ENCODE measurements at regions not wholly inside any gene's neighbourhood (a gene's known extent, or its start where the extent isn't known, plus 50 kb on each side); places are given as distances from the start of the nearest gene placed in this dataset.

GRCh38 chr6:156273065-156273711 is 504.0 kb upstream of the ARID1B start:
- Mint-ChIP-seq H3K4me3 (no peak overlapping the region), H3K36me3 (peaks cover 0 to 9% (median 6%) of the 10 kb centered on the region in 5 donors), H3K4me1 (peaks cover 5 to 22% (median 19%) of the 10 kb centered on the region in 7 donors), H3K27me3 (peaks cover 0 to 6% (median 0%) of the 10 kb centered on the region in 5 donors), H3K27ac (no peak overlapping the region), H3K9me3 (peaks cover 0 to 7% (median 5%) of the 10 kb centered on the region in 11 donors)
- Histone ChIP-seq H3K27ac (ENCODE audit: low read depth, low read length) (no peak overlapping the region), H3K27me3 (ENCODE audit: control insufficient read depth in 2 of 2, insufficient read depth in 2 of 2, low read length in 2 of 2) (no peaks in the 10 kb centered on the region), H3K4me3 (ENCODE audit: low read length) (no peak overlapping the region), H3K9me3 (ENCODE audit: control insufficient read depth in 2 of 3, low read length in 3 of 3) (no peaks in the 10 kb centered on the region), H3K4me1 (ENCODE audit: control insufficient read depth in 2 of 2, insufficient read depth in 2 of 2, low read length in 2 of 2) (peaks cover 0 to 20% of the 10 kb centered on the region in 2 donors), H3K36me3 (ENCODE audit: control insufficient read depth in 2 of 3, insufficient read depth in 3 of 3, low read length in 3 of 3) (no peaks in the 10 kb centered on the region)
- no peak for ATAC-seq
- CTCF ChIA-PET: interaction anchor here (0.7 kb wide), 1 partner anchor 11 kb away, joined by 3 read pairs; no protein-coding TSS in a partner anchor
- POLR2A ChIA-PET: no interaction called here
- DNase-seq: no peak
- intact Hi-C loops (cut with micrococcal nuclease): loop anchor here in 1 of 2 donors (5.0 kb wide), 1 partner anchor 76 kb away; no protein-coding TSS in a partner anchor

- H3K27ac ChIP-seq (ENCODE audit: low read depth, low read length): peak overlapping the region; percentile 55
- intact Hi-C loops (cut with micrococcal nuclease): loop anchor here in 1 of 2 donors (2.0 to 5.0 kb wide), 3 partner anchors 73 to 127 kb away; no protein-coding TSS in a partner anchor
- peak; percentile 69 for ATAC-seq
Measured at GRCh38 chr6:156269751-156270369, 507.3 kb upstream of the ARID1B start.

GRCh38 chr6:156268849-156269248 is 508.3 kb upstream of the ARID1B start:
- H3K9me3 ChIP-seq (ENCODE audit: control insufficient read depth in 2 of 3, low read length in 3 of 3): no peaks in the 10 kb centered on the region
- H3K4me1 Mint-ChIP-seq: peaks cover 10 to 41% (median 32%) of the 10 kb centered on the region in 7 donors
- no peaks in the 10 kb centered on the region for H3K36me3 ChIP-seq (ENCODE audit: control insufficient read depth in 2 of 3, insufficient read depth in 3 of 3, low read length in 3 of 3)
- intact Hi-C loops (cut with micrococcal nuclease): loop anchor here in 1 of 2 donors (2.0 to 5.0 kb wide), 2 partner anchors 102 to 128 kb away; no protein-coding TSS in a partner anchor
- H3K36me3 Mint-ChIP-seq: peaks cover 0 to 17% (median 5%) of the 10 kb centered on the region in 5 donors
- peak overlapping the region in 8 of 9 donors; percentile 6 to 92 (median 78) for H3K27ac Mint-ChIP-seq
- H3K4me3 Mint-ChIP-seq: peak overlapping the region in 9 of 10 donors; percentile 49 to 87 (median 80)
- CTCF ChIA-PET: no interaction called here
- peak overlapping the region; percentile 53 for H3K4me3 ChIP-seq (ENCODE audit: low read length)
- H3K4me1 ChIP-seq (ENCODE audit: control insufficient read depth in 2 of 2, insufficient read depth in 2 of 2, low read length in 2 of 2): peaks cover 0 to 20% of the 10 kb centered on the region in 2 donors
- H3K27me3 ChIP-seq (ENCODE audit: control insufficient read depth in 2 of 2, insufficient read depth in 2 of 2, low read length in 2 of 2): no peaks in the 10 kb centered on the region
- DNase-seq: peak in 1 of 9 donors; percentile 12
- no peak for ATAC-seq
- POLR2A ChIA-PET: no interaction called here
- peaks cover 0 to 5% (median 0%) of the 10 kb centered on the region in 11 donors for H3K9me3 Mint-ChIP-seq
- no peaks in the 10 kb centered on the region for H3K27me3 Mint-ChIP-seq
- H3K27ac ChIP-seq (ENCODE audit: low read depth, low read length): peak overlapping the region; percentile 15

More at GRCh38 chr6:156269751-156270369, 507.3 kb upstream of the ARID1B start:
- DNase-seq: peak in 7 of 9 donors; percentile 29 to 67 (median 56)
- H3K27me3 Mint-ChIP-seq: no peaks in the 10 kb centered on the region
- ChIA-PET POLR2A (interaction anchor here (0.6 kb wide), 1 partner anchor 745 kb away, joined by 5 read pairs; no protein-coding TSS in a partner anchor), CTCF (no interaction called here)
- peaks cover 0 to 5% (median 0%) of the 10 kb centered on the region in 11 donors for H3K9me3 Mint-ChIP-seq
- H3K4me1 ChIP-seq (ENCODE audit: control insufficient read depth in 2 of 2, insufficient read depth in 2 of 2, low read length in 2 of 2): peaks cover 0 to 20% of the 10 kb centered on the region in 2 donors
- no peaks in the 10 kb centered on the region for H3K9me3 ChIP-seq (ENCODE audit: control insufficient read depth in 2 of 3, low read length in 3 of 3)
- H3K27ac Mint-ChIP-seq: peak overlapping the region; percentile 0 to 92 (median 77)
- no peaks in the 10 kb centered on the region for H3K27me3 ChIP-seq (ENCODE audit: control insufficient read depth in 2 of 2, insufficient read depth in 2 of 2, low read length in 2 of 2)
- H3K36me3 ChIP-seq (ENCODE audit: control insufficient read depth in 2 of 3, insufficient read depth in 3 of 3, low read length in 3 of 3): no peaks in the 10 kb centered on the region
- H3K36me3 Mint-ChIP-seq: peaks cover 0 to 12% (median under 1%) of the 10 kb centered on the region in 5 donors
- peaks cover 10 to 41% (median 32%) of the 10 kb centered on the region in 7 donors for H3K4me1 Mint-ChIP-seq
- peak overlapping the region; percentile 53 for H3K4me3 ChIP-seq (ENCODE audit: low read length)
- peak overlapping the region; percentile 2 to 87 (median 78) for H3K4me3 Mint-ChIP-seq

GRCh38 chr6:156262014-156262413 is 515.2 kb upstream of the ARID1B start:
- Mint-ChIP-seq H3K4me1 (peaks cover 0 to 19% (median 2%) of the 10 kb centered on the region in 7 donors), H3K9me3 (peaks cover 0 to 5% (median 0%) of the 10 kb centered on the region in 11 donors), H3K27ac (no peak overlapping the region), H3K27me3 (no peaks in the 10 kb centered on the region), H3K4me3 (no peak overlapping the region), H3K36me3 (peaks cover 0 to 43% (median 14%) of the 10 kb centered on the region in 5 donors)
- DNase-seq (no peak), ATAC-seq (no peak)
- Histone ChIP-seq H3K9me3 (ENCODE audit: control insufficient read depth in 2 of 3, low read length in 3 of 3) (no peaks in the 10 kb centered on the region), H3K4me3 (ENCODE audit: low read length) (no peak overlapping the region), H3K4me1 (ENCODE audit: control insufficient read depth in 2 of 2, insufficient read depth in 2 of 2, low read length in 2 of 2) (no peaks in the 10 kb centered on the region), H3K27ac (ENCODE audit: low read depth, low read length) (no peak overlapping the region), H3K27me3 (ENCODE audit: control insufficient read depth in 2 of 2, insufficient read depth in 2 of 2, low read length in 2 of 2) (no peaks in the 10 kb centered on the region), H3K36me3 (ENCODE audit: control insufficient read depth in 2 of 3, insufficient read depth in 3 of 3, low read length in 3 of 3) (no peaks in the 10 kb centered on the region)
- intact Hi-C loops (cut with micrococcal nuclease): no loop called here
- POLR2A ChIA-PET: no interaction called here
- CTCF ChIA-PET: interaction anchor here (0.7 to 0.8 kb wide), 2 partner anchors 11 to 1502 kb away, joined by 3 read pairs; no protein-coding TSS in a partner anchor

- Mint-ChIP-seq H3K4me3 (no peak overlapping the region), H3K27ac (peak overlapping the region in 1 of 9 donors; percentile 3), H3K36me3 (peaks cover 0 to 38% (median 14%) of the 10 kb centered on the region in 5 donors), H3K4me1 (peaks cover 0 to 17% (median under 1%) of the 10 kb centered on the region in 7 donors), H3K27me3 (no peaks in the 10 kb centered on the region), H3K9me3 (peaks cover 0 to 3% (median 0%) of the 10 kb centered on the region in 11 donors)
- H3K27me3 ChIP-seq (ENCODE audit: control insufficient read depth in 2 of 2, insufficient read depth in 2 of 2, low read length in 2 of 2): no peaks in the 10 kb centered on the region
- H3K27ac ChIP-seq (ENCODE audit: low read depth, low read length): no peak overlapping the region
- DNase-seq: no peak
- H3K4me1 ChIP-seq (ENCODE audit: control insufficient read depth in 2 of 2, insufficient read depth in 2 of 2, low read length in 2 of 2): no peaks in the 10 kb centered on the region
- H3K4me3 ChIP-seq (ENCODE audit: low read length): no peak overlapping the region
- CTCF ChIA-PET: no interaction called here
- no peak for ATAC-seq
- H3K9me3 ChIP-seq (ENCODE audit: control insufficient read depth in 2 of 3, low read length in 3 of 3): no peaks in the 10 kb centered on the region
- H3K36me3 ChIP-seq (ENCODE audit: control insufficient read depth in 2 of 3, insufficient read depth in 3 of 3, low read length in 3 of 3): no peaks in the 10 kb centered on the region
- POLR2A ChIA-PET: no interaction called here
- intact Hi-C loops (cut with micrococcal nuclease): no loop called here
Measured at GRCh38 chr6:156260815-156261214, 516.4 kb upstream of the ARID1B start.

GRCh38 chr6:156258981-156259380 is 518.2 kb upstream of the ARID1B start:
- Histone ChIP-seq H3K4me1 (ENCODE audit: control insufficient read depth in 2 of 2, insufficient read depth in 2 of 2, low read length in 2 of 2) (no peaks in the 10 kb centered on the region), H3K27ac (ENCODE audit: low read depth, low read length) (no peak overlapping the region), H3K27me3 (ENCODE audit: control insufficient read depth in 2 of 2, insufficient read depth in 2 of 2, low read length in 2 of 2) (no peaks in the 10 kb centered on the region), H3K4me3 (ENCODE audit: low read length) (no peak overlapping the region), H3K36me3 (ENCODE audit: control insufficient read depth in 2 of 3, insufficient read depth in 3 of 3, low read length in 3 of 3) (no peaks in the 10 kb centered on the region), H3K9me3 (ENCODE audit: control insufficient read depth in 2 of 3, low read length in 3 of 3) (no peaks in the 10 kb centered on the region)
- CTCF ChIA-PET: interaction anchor here (0.7 kb wide), 1 partner anchor 51 kb away, joined by 3 read pairs; no protein-coding TSS in a partner anchor
- peaks cover 0 to 25% (median 0%) of the 10 kb centered on the region in 7 donors for H3K4me1 Mint-ChIP-seq
- ATAC-seq: no peak
- H3K27me3 Mint-ChIP-seq: no peaks in the 10 kb centered on the region
- no peak overlapping the region for H3K27ac Mint-ChIP-seq
- peaks cover 0 to 26% (median 10%) of the 10 kb centered on the region in 5 donors for H3K36me3 Mint-ChIP-seq
- POLR2A ChIA-PET: no interaction called here
- no peak for DNase-seq
- H3K4me3 Mint-ChIP-seq: no peak overlapping the region
- intact Hi-C loops (cut with micrococcal nuclease): no loop called here
- H3K9me3 Mint-ChIP-seq: peaks cover 0 to 3% (median 0%) of the 10 kb centered on the region in 11 donors

Data from naive thymus-derived CD4-positive, alpha-beta T cell (primary cell).